Neural cell (in vitro differentiated cells): ENCODE measurements at regions not wholly inside any gene's neighbourhood (a gene's known extent, or its start where the extent isn't known, plus 50 kb on each side); places are given as distances from the start of the nearest gene placed in this dataset.

ENCODE experiments used
- H2AFZ ChIP-seq: fragments of 200-600, 300-800 bp; sonication (generic), shearing (Covaris generic); 2 replicates; pipeline ENCODE4 v1.6.0; 2014; ENCODE audit warnings: low read depth, mild to moderate bottlenecking, antibody characterized with exemption, low read length, moderate library complexity
- H3F3A ChIP-seq: fragments of 200-600 bp; shearing (Covaris generic); 2 replicates; pipeline ENCODE4 v1.6.1; 2016; ENCODE audit warnings: mild to moderate bottlenecking, moderate library complexity, mixed read lengths, antibody characterized with exemption, low read length; ENCODE audit not compliant: insufficient read depth, poor library complexity, severe bottlenecking
- H3K27ac ChIP-seq: fragments of 200-600, 300-800 bp; sonication (generic), shearing (Covaris generic); 2 replicates; pipeline ENCODE4 v1.5.1; 2014; ENCODE audit warnings: mild to moderate bottlenecking, low read length, moderate library complexity
- H3K27me3 ChIP-seq: fragments of 300-800, 200-600 bp; sonication (generic), shearing (Covaris generic); 2 replicates; pipeline ENCODE4 v1.6.0; 2014; ENCODE audit warnings: mild to moderate bottlenecking, low read depth, low read length, moderate library complexity; ENCODE audit not compliant: insufficient read depth
- H3K36me3 ChIP-seq: fragments of 300-800, 200-600 bp; sonication (generic), shearing (Covaris generic); 2 replicates; pipeline ENCODE4 v1.5.1; 2014; ENCODE audit warnings: mild to moderate bottlenecking, antibody characterized with exemption, low read length, moderate library complexity; ENCODE audit not compliant: insufficient read depth
- H3K4me2 ChIP-seq: fragments of 300-800, 200-600 bp; sonication (generic), shearing (Covaris generic); 2 replicates; pipeline ENCODE4 v1.6.0; 2014; ENCODE audit warnings: mild to moderate bottlenecking, low read length
- H3K4me3 ChIP-seq: fragments of 300-800, 200-600 bp; sonication (generic), shearing (Covaris generic); 2 replicates; pipeline ENCODE4 v1.5.1; 2014; ENCODE audit warnings: mild to moderate bottlenecking, low read length, moderate library complexity
- H3K79me2 ChIP-seq: fragments of 200-600 bp; shearing (Covaris generic); replicated peaks from 2 replicates; pipeline ENCODE4 v1.6.0; 2014; ENCODE audit warnings: mild to moderate bottlenecking, low read length, moderate library complexity; ENCODE audit not compliant: insufficient read depth
- H3K9ac ChIP-seq: fragments of 300-800, 200-600 bp; sonication (generic), shearing (Covaris generic); 2 replicates; pipeline ENCODE4 v1.6.1; 2016; ENCODE audit warnings: mild to moderate bottlenecking, low read length, mixed read lengths
- H3K9me2 ChIP-seq: fragments of 200-600 bp; shearing (Covaris generic); 2 replicates; pipeline ENCODE4 v1.6.1; 2016; ENCODE audit warnings: mild to moderate bottlenecking, low read length, mixed read lengths; ENCODE audit not compliant: insufficient read depth
- H3K9me3 ChIP-seq: fragments of 200-600, 300-800 bp; sonication (generic), shearing (Covaris generic); 2 replicates; pipeline ENCODE4 v1.6.1; 2016; ENCODE audit warnings: mild to moderate bottlenecking, mixed run types, low read length, moderate library complexity, mixed read lengths
- H4K20me1 ChIP-seq: fragments of 200-600 bp; shearing (Covaris generic); 2 replicates; pipeline ENCODE4 v1.6.1; 2016; ENCODE audit warnings: mild to moderate bottlenecking, mixed run types; ENCODE audit not compliant: insufficient read depth
- CTCF ChIP-seq: fragments of 450-650 bp; IDR thresholded peaks from 2 replicates; pipeline ENCODE4 v1.5.1; 2014; ENCODE audit warnings: antibody characterized with exemption, mild to moderate bottlenecking, moderate library complexity; ENCODE audit not compliant: poor library complexity, severe bottlenecking
- EP300 ChIP-seq: fragments of 450-650 bp; conservative IDR thresholded peaks from 2 replicates; pipeline ENCODE4 v1.6.1; 2014; ENCODE audit warnings: antibody characterized with exemption, mild to moderate bottlenecking, moderate library complexity; ENCODE audit not compliant: poor library complexity, severe bottlenecking
- EZH2 ChIP-seq: fragments of 200-600, 300-800 bp; shearing (Covaris generic), sonication (generic); IDR thresholded peaks from 2 replicates; pipeline ENCODE4 v1.6.1; 2014; ENCODE audit warnings: antibody characterized with exemption, low read length, borderline replicate concordance, mild to moderate bottlenecking; ENCODE audit not compliant: insufficient read depth, poor library complexity, severe bottlenecking
- MXI1 ChIP-seq: fragments of 450-650 bp; conservative IDR thresholded peaks from 2 replicates; pipeline ENCODE4 v1.6.1; 2014; ENCODE audit warnings: antibody characterized with exemption, mild to moderate bottlenecking; ENCODE audit not compliant: poor library complexity, severe bottlenecking
- POLR2AphosphoS5 ChIP-seq: IDR thresholded peaks from 2 replicates; pipeline ENCODE4 v1.6.1; 2012
- RAD21 ChIP-seq: fragments of 450-650 bp; conservative IDR thresholded peaks from 2 replicates; pipeline ENCODE4 v1.6.1; 2014; ENCODE audit warnings: antibody characterized with exemption, mild to moderate bottlenecking, moderate library complexity
- REST ChIP-seq: IDR thresholded peaks from 2 replicates; pipeline ENCODE4 v1.6.1; 2012; ENCODE audit warnings: borderline replicate concordance
- SMC3 ChIP-seq: fragments of 450-650 bp; conservative IDR thresholded peaks from 2 replicates; pipeline ENCODE4 v1.6.1; 2014; ENCODE audit warnings: antibody characterized with exemption, mild to moderate bottlenecking, moderate library complexity; ENCODE audit not compliant: poor library complexity
- TAF1 ChIP-seq: IDR thresholded peaks from 2 replicates; pipeline ENCODE4 v1.6.1; 2012; ENCODE audit warnings: low read depth

- Histone ChIP-seq H3K9me3 (no peaks in the 10 kb centered on the region), H3F3A (no peaks in the 10 kb centered on the region), H3K9ac (no peak overlapping the region), H3K9me2 (no peaks in the 10 kb centered on the region), H3K36me3 (no peaks in the 10 kb centered on the region), H3K4me2 (no peak overlapping the region), H3K27me3 (no peaks in the 10 kb centered on the region), H4K20me1 (no peaks in the 10 kb centered on the region), H2AFZ (no peak overlapping the region), H3K79me2 (no peaks in the 10 kb centered on the region), H3K27ac (no peak overlapping the region), H3K4me3 (no peak overlapping the region)
- TF ChIP-seq CTCF = no peak
- no peak for TF ChIP-seq MXI1
- no peak for TF ChIP-seq RAD21
- no peak for TF ChIP-seq REST
- no peak for TF ChIP-seq EP300
- TF ChIP-seq TAF1 = no peak
- TF ChIP-seq EZH2 = no peak
- TF ChIP-seq SMC3 = no peak
- no peak for TF ChIP-seq POLR2AphosphoS5
These were observed 1722.2 kb downstream of the RPA4 start for GRCh38 chrX:98605941-98606340.

- H3K27ac ChIP-seq = no peak overlapping the region
- no peaks in the 10 kb centered on the region for H3K9me2 ChIP-seq
- H3K9ac ChIP-seq = no peak overlapping the region
- TF ChIP-seq RAD21 (no peak), SMC3 (no peak), EZH2 (no peak)
- no peaks in the 10 kb centered on the region for H3K79me2 ChIP-seq
- no peak overlapping the region for H3K4me2 ChIP-seq
- no peaks in the 10 kb centered on the region for H3K36me3 ChIP-seq
- H3K4me3 ChIP-seq = no peak overlapping the region
- no peaks in the 10 kb centered on the region for H3F3A ChIP-seq
- no peaks in the 10 kb centered on the region for H4K20me1 ChIP-seq
- no peaks in the 10 kb centered on the region for H3K27me3 ChIP-seq
- no peak overlapping the region for H2AFZ ChIP-seq
- H3K9me3 ChIP-seq = no peaks in the 10 kb centered on the region
These were observed 1724.0 kb downstream of the RPA4 start for GRCh38 chrX:98607739-98608138.

GRCh38 chrX:98627645-98628044 is 1743.9 kb downstream of the RPA4 start:
- H3K79me2 ChIP-seq = no peaks in the 10 kb centered on the region
- no peaks in the 10 kb centered on the region for H3K36me3 ChIP-seq
- no peaks in the 10 kb centered on the region for H3F3A ChIP-seq
- no peak overlapping the region for H3K27ac ChIP-seq
- H4K20me1 ChIP-seq = no peaks in the 10 kb centered on the region
- no peaks in the 10 kb centered on the region for H3K9me2 ChIP-seq
- no peaks in the 10 kb centered on the region for H3K27me3 ChIP-seq
- no peak overlapping the region for H2AFZ ChIP-seq
- no peak overlapping the region for H3K4me2 ChIP-seq
- TF ChIP-seq RAD21 = no peak
- H3K9me3 ChIP-seq = no peaks in the 10 kb centered on the region
- no peak overlapping the region for H3K4me3 ChIP-seq
- H3K9ac ChIP-seq = no peak overlapping the region
